ENCODE measurements at regions not wholly inside any gene's neighbourhood (a gene's known extent, or its start where the extent isn't known, plus 50 kb on each side); places are given as distances from the start of the nearest gene placed in this dataset.
"Not testable (repeated sequence)": the region's sequence is repeated elsewhere in the genome, so short reads cannot be mapped to it uniquely, and the experiment has no call there.

- intact Hi-C loops (cut with micrococcal nuclease), result no loop called here
Observed at GRCh38 chr6:153984811-153985210, 54.2 kb upstream of the OPRM1 start.

- intact Hi-C loops (cut with micrococcal nuclease), result no loop called here
Observed at GRCh38 chr6:153980171-153980570, 58.9 kb upstream of the OPRM1 start.

- intact Hi-C loops (cut with micrococcal nuclease), result not testable (repeated sequence)
Observed at GRCh38 chr6:153978911-153979548, 60.0 kb upstream of the OPRM1 start.

- intact Hi-C loops (cut with micrococcal nuclease), result no loop called here
Observed at GRCh38 chr6:153976921-153977693, 61.9 kb upstream of the OPRM1 start.

GRCh38 chr6:153966001-153966400 is 73.0 kb upstream of the OPRM1 start:
- intact Hi-C loops (cut with micrococcal nuclease), result no loop called here

- intact Hi-C loops (cut with micrococcal nuclease), result no loop called here
Observed at GRCh38 chr6:153963352-153963751, 75.7 kb upstream of the OPRM1 start.

- intact Hi-C loops (cut with micrococcal nuclease), result no loop called here
Observed at GRCh38 chr6:153962555-153962954, 76.5 kb upstream of the OPRM1 start.

GRCh38 chr6:153960741-153961140 is 78.3 kb upstream of the OPRM1 start:
- intact Hi-C loops (cut with micrococcal nuclease), result no loop called here

GRCh38 chr6:153960281-153960680 is 78.8 kb upstream of the OPRM1 start:
- intact Hi-C loops (cut with micrococcal nuclease), result no loop called here

- intact Hi-C loops (cut with micrococcal nuclease), result no loop called here
Observed at GRCh38 chr6:153959276-153959675, 79.8 kb upstream of the OPRM1 start.

GRCh38 chr6:153958860-153959259 is 80.2 kb upstream of the OPRM1 start:
- intact Hi-C loops (cut with micrococcal nuclease), result no loop called here

- intact Hi-C loops (cut with micrococcal nuclease), result no loop called here
Observed at GRCh38 chr6:153957394-153957793, 81.6 kb upstream of the OPRM1 start.

GRCh38 chr6:153956808-153957207 is 82.2 kb upstream of the OPRM1 start:
- intact Hi-C loops (cut with micrococcal nuclease), result no loop called here

- intact Hi-C loops (cut with micrococcal nuclease), result loop anchor here (2.0 kb wide), 1 partner anchor 719 kb away; no protein-coding TSS in a partner anchor
Observed at GRCh38 chr6:153949616-153950015, 89.4 kb upstream of the OPRM1 start.

GRCh38 chr6:153947808-153948447 is 91.1 kb upstream of the OPRM1 start:
- intact Hi-C loops (cut with micrococcal nuclease), result loop anchor here (2.0 kb wide), 1 partner anchor 717 kb away; no protein-coding TSS in a partner anchor

- intact Hi-C loops (cut with micrococcal nuclease), result no loop called here
Observed at GRCh38 chr6:153944201-153944600, 94.8 kb upstream of the OPRM1 start.

- intact Hi-C loops (cut with micrococcal nuclease), result no loop called here
Observed at GRCh38 chr6:153942361-153942760, 96.7 kb upstream of the OPRM1 start.

GRCh38 chr6:153941768-153942167 is 97.3 kb upstream of the OPRM1 start:
- intact Hi-C loops (cut with micrococcal nuclease), result no loop called here

GRCh38 chr6:153938876-153939275 is 100.2 kb upstream of the OPRM1 start:
- intact Hi-C loops (cut with micrococcal nuclease), result no loop called here

GRCh38 chr6:153931431-153931830 is 107.6 kb upstream of the OPRM1 start:
- intact Hi-C loops (cut with micrococcal nuclease), result no loop called here

GRCh38 chr6:153927867-153928266 is 111.2 kb upstream of the OPRM1 start:
- intact Hi-C loops (cut with micrococcal nuclease), result no loop called here

GRCh38 chr6:153898360-153899059 is 140.5 kb upstream of the OPRM1 start:
- intact Hi-C loops (cut with micrococcal nuclease), result no loop called here

Data from T-helper 2 cell treated with Interferon-gamma antibody and Interleukin-4, amounts not matched to agents 100 ng/mL and 5 ng/mL, for 36 hours (primary cell).